ENCODE measurements at regions not wholly inside any gene's neighbourhood (a gene's known extent, or its start where the extent isn't known, plus 50 kb on each side); places are given as distances from the start of the nearest gene placed in this dataset.

- DNase-seq = no peak
These were observed 202.4 kb downstream of the SEC14L1 start for GRCh38 chr17:77343031-77343800.

GRCh38 chr17:77344038-77344437, 203.3 kb downstream of the SEC14L1 start:
- DNase-seq = no peak

GRCh38 chr17:77345260-77345910, 204.6 kb downstream of the SEC14L1 start:
- DNase-seq = no peak

- no peak for DNase-seq
These were observed 206.0 kb downstream of the SEC14L1 start for GRCh38 chr17:77346765-77347164.

GRCh38 chr17:77347544-77347943, 206.8 kb downstream of the SEC14L1 start:
- DNase-seq = no peak

GRCh38 chr17:77349976-77350830, 209.4 kb downstream of the SEC14L1 start:
- DNase-seq = no peak

- DNase-seq = no peak
These were observed 211.7 kb downstream of the SEC14L1 start for GRCh38 chr17:77352441-77352840.

GRCh38 chr17:77352996-77353395, 212.2 kb downstream of the SEC14L1 start:
- DNase-seq = no peak

- no peak for DNase-seq
These were observed 213.1 kb downstream of the SEC14L1 start for GRCh38 chr17:77353684-77354419.

GRCh38 chr17:77354420-77354669, 213.6 kb downstream of the SEC14L1 start:
- DNase-seq = no peak

- no peak for DNase-seq
These were observed 214.1 kb downstream of the SEC14L1 start for GRCh38 chr17:77354670-77355455.

GRCh38 chr17:77356109-77356689, 215.4 kb downstream of the SEC14L1 start:
- no peak for DNase-seq

GRCh38 chr17:77356690-77357201, 216.0 kb downstream of the SEC14L1 start:
- DNase-seq = no peak

GRCh38 chr17:77358801-77359200, 218.0 kb downstream of the SEC14L1 start:
- no peak for DNase-seq

GRCh38 chr17:77359236-77359635, 218.5 kb downstream of the SEC14L1 start:
- no peak for DNase-seq

- DNase-seq = no peak
These were observed 221.3 kb downstream of the SEC14L1 start for GRCh38 chr17:77361986-77362620.

- peak in 1 of 5 donors; percentile 37 for DNase-seq
These were observed 223.1 kb downstream of the SEC14L1 start for GRCh38 chr17:77363821-77364361.

- no peak for DNase-seq
These were observed 223.7 kb downstream of the SEC14L1 start for GRCh38 chr17:77364381-77364911.

- no peak for DNase-seq
These were observed 224.3 kb downstream of the SEC14L1 start for GRCh38 chr17:77364941-77365583.
